HL-60 (cell line): ENCODE measurements at regions not wholly inside any gene's neighbourhood (a gene's known extent, or its start where the extent isn't known, plus 50 kb on each side); places are given as distances from the start of the nearest gene placed in this dataset.

Experiments used
- CTCF ChIP-seq: IDR thresholded peaks from one replicate; pipeline ENCODE4 v1.5.1; 2011; ENCODE audit warnings: low read length, control low read depth, inconsistent platforms; ENCODE audit not compliant: insufficient read depth
- GABPA ChIP-seq: IDR thresholded peaks from 2 replicates; pipeline ENCODE4 v1.6.1; 2012; ENCODE audit warnings: low read depth
- POLR2AphosphoS5 ChIP-seq: IDR thresholded peaks from 2 replicates; pipeline ENCODE4 v1.6.1; 2012; ENCODE audit warnings: low read depth
- SPI1 ChIP-seq: IDR thresholded peaks from 2 replicates; pipeline ENCODE4 v1.6.1; 2012; ENCODE audit warnings: low read depth, mild to moderate bottlenecking, borderline replicate concordance

GRCh38 chr10:37436357-37436756, 311.0 kb downstream of the ANKRD30A start:
- TF ChIP-seq CTCF (no peak), POLR2AphosphoS5 (no peak), GABPA (no peak), SPI1 (no peak)
